Endodermal cell (in vitro differentiated cells): ENCODE measurements at regions not wholly inside any gene's neighbourhood (a gene's known extent, or its start where the extent isn't known, plus 50 kb on each side); places are given as distances from the start of the nearest gene placed in this dataset.

Source experiments
- DNase-seq: peaks from one replicate; pipeline ENCODE4 v3.0.0-alpha.2; 2017
- H3K27ac ChIP-seq: 2 replicates; pipeline ENCODE4 v1.5.1; 2013; ENCODE audit warnings: mild to moderate bottlenecking, low read depth, low read length, moderate library complexity
- H3K27me3 ChIP-seq: 2 replicates; pipeline ENCODE4 v1.6.1; 2013; ENCODE audit warnings: mild to moderate bottlenecking, low read length, moderate library complexity; ENCODE audit not compliant: insufficient read depth, control insufficient read depth, poor library complexity, severe bottlenecking
- H3K36me3 ChIP-seq: 2 replicates; pipeline ENCODE4 v1.7.0; 2013; ENCODE audit warnings: mild to moderate bottlenecking, low read length, moderate library complexity; ENCODE audit not compliant: control insufficient read depth, insufficient read depth
- H3K4me1 ChIP-seq: one replicate; pipeline ENCODE4 v1.7.0; 2013; ENCODE audit warnings: low read length; ENCODE audit not compliant: control insufficient read depth, insufficient read depth
- H3K4me3 ChIP-seq: 2 replicates; pipeline ENCODE4 v1.5.1; 2013; ENCODE audit warnings: mild to moderate bottlenecking, low read length, moderate library complexity
- H3K9ac ChIP-seq: 2 replicates; pipeline ENCODE4 v1.6.1; 2013; ENCODE audit warnings: mild to moderate bottlenecking, low read length, moderate library complexity; ENCODE audit not compliant: poor library complexity, severe bottlenecking; ENCODE audit errors: extremely low read depth
- H3K9me3 ChIP-seq: 2 replicates; pipeline ENCODE4 v1.6.1; 2013; ENCODE audit warnings: mild to moderate bottlenecking, low read length, moderate library complexity; ENCODE audit not compliant: control insufficient read depth
- H3K27ac Mint-ChIP-seq: 2 replicates; pipeline ENCODE4 v1.8.0; 2020; ENCODE audit warnings: mixed read lengths
- H3K27me3 Mint-ChIP-seq: 2 replicates; pipeline ENCODE4 v1.8.0; 2021; ENCODE audit warnings: mild to moderate bottlenecking, mixed read lengths; ENCODE audit not compliant: insufficient read depth
- H3K36me3 Mint-ChIP-seq: 2 replicates; pipeline ENCODE4 v1.8.0; 2020; ENCODE audit warnings: low read depth, mixed read lengths
- H3K4me1 Mint-ChIP-seq: 2 replicates; pipeline ENCODE4 v1.8.0; 2020; ENCODE audit warnings: mixed read lengths
- H3K4me3 Mint-ChIP-seq: 2 replicates; pipeline ENCODE4 v1.8.0; 2020; ENCODE audit warnings: mild to moderate bottlenecking, moderate library complexity, mixed read lengths
- H3K9me3 Mint-ChIP-seq: 2 replicates; pipeline ENCODE4 v1.8.0; 2020; ENCODE audit warnings: mild to moderate bottlenecking, mixed read lengths
- CTCF ChIP-seq: fragments of 200-600 bp; sonication (generic); conservative IDR thresholded peaks from 2 replicates; pipeline ENCODE4 v1.5.0; 2021; ENCODE audit warnings: antibody characterized with exemption, mild to moderate bottlenecking
- WGBS, 2 experiments: methylation state at CpG; one replicate each; pipeline versions ENCODE4 v1.1.5 to v1.1.7; 2013; ENCODE audit warnings: missing lambda C conversion rate in 2 of 2, mixed read lengths in 1 of 2; ENCODE audit not compliant: insufficient coverage in 1 of 2, insufficient read length in 1 of 2; 5-methylcytosine and 5-hydroxymethylcytosine counted together

DNA sequence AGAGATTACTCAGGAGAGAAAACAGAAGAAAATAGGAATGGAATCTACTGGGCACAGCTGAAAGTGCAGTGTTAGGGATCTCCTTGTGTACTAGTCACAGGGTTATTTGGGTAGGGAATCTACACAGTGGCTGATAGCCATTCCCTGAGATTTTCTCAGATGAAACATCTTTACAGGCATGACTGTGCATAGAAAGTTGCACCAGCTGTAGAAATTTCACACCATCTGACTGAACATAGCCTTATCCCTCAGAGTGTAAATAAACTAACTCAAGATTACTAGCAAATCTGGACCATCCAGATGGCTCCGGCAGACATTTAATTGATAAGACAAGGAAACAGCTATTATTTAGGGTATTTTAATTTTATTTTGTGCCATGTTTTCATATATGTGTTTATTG, 2053.5 kb upstream of the TENM3 start:
- Mint-ChIP-seq H3K4me3 (no peak overlapping the region), H3K27me3 (no peaks in the 10 kb centered on the region), H3K36me3 (no peaks in the 10 kb centered on the region), H3K27ac (no peak overlapping the region), H3K9me3 (no peaks in the 10 kb centered on the region), H3K4me1 (no peaks in the 10 kb centered on the region)
- H3K4me3 ChIP-seq: no peak overlapping the region
- H3K36me3 ChIP-seq: no peaks in the 10 kb centered on the region
- no peaks in the 10 kb centered on the region for H3K27me3 ChIP-seq
- no peak for TF ChIP-seq CTCF
- 100% methylated on average over 1 of the region's 1 CpG; no CpG with 5 or more reads in 1 of the 2 experiments for WGBS, 2 experiments
- H3K9me3 ChIP-seq: no peaks in the 10 kb centered on the region
- H3K4me1 ChIP-seq: no peaks in the 10 kb centered on the region
- DNase-seq: no peak
- H3K9ac ChIP-seq: no peak overlapping the region
- no peak overlapping the region for H3K27ac ChIP-seq

DNA sequence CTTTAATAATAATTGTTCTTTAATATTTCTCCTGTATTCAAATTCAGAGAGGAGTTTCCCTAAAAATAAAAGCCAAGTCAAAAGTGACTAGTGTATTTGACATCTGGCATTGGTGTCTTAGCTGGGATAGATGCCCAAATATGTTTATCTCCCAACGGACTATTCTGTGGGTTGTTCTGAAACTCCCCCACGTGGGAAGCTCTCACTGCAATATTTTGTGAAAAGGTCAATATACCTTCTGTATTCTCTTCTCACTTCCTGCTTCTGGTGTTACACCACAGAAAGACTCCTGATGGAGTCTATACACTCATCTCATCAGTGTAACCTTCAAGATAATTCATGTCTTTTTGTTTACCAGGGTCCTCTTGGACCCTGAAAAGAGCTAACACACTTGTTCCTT, 2052.8 kb upstream of the TENM3 start:
- Histone ChIP-seq H3K9ac (no peak overlapping the region), H3K4me3 (no peak overlapping the region), H3K27me3 (no peaks in the 10 kb centered on the region), H3K9me3 (no peaks in the 10 kb centered on the region), H3K4me1 (no peaks in the 10 kb centered on the region), H3K36me3 (no peaks in the 10 kb centered on the region), H3K27ac (no peak overlapping the region)
- Mint-ChIP-seq H3K4me3 (no peak overlapping the region), H3K4me1 (no peaks in the 10 kb centered on the region), H3K27ac (no peak overlapping the region), H3K27me3 (no peaks in the 10 kb centered on the region), H3K36me3 (no peaks in the 10 kb centered on the region), H3K9me3 (no peaks in the 10 kb centered on the region)
- WGBS, 2 experiments: 80 to 94% methylated on average over 1 to 2 of the region's 2 CpGs
- TF ChIP-seq CTCF: no peak
- no peak for DNase-seq

GRCh38 chr4:180197471-180197870, 2045.7 kb upstream of the TENM3 start:
- H3K9ac ChIP-seq: no peak overlapping the region
- H3K4me3 ChIP-seq: no peak overlapping the region
- no peaks in the 10 kb centered on the region for H3K4me1 ChIP-seq
- H3K4me1 Mint-ChIP-seq: no peaks in the 10 kb centered on the region
- no peaks in the 10 kb centered on the region for H3K9me3 ChIP-seq
- no peak overlapping the region for H3K27ac Mint-ChIP-seq
- H3K36me3 Mint-ChIP-seq: no peaks in the 10 kb centered on the region
- no peaks in the 10 kb centered on the region for H3K27me3 Mint-ChIP-seq
- WGBS, 2 experiments: 53 to 67% methylated on average over 5 to 6 of the region's 6 CpGs
- H3K4me3 Mint-ChIP-seq: no peak overlapping the region
- TF ChIP-seq CTCF: no peak
- no peaks in the 10 kb centered on the region for H3K36me3 ChIP-seq
- H3K27ac ChIP-seq: no peak overlapping the region
- DNase-seq: peak; percentile 49
- no peaks in the 10 kb centered on the region for H3K9me3 Mint-ChIP-seq
- H3K27me3 ChIP-seq: no peaks in the 10 kb centered on the region
